SK-MEL-5 (cell line): ENCODE measurements at regions not wholly inside any gene's neighbourhood (a gene's known extent, or its start where the extent isn't known, plus 50 kb on each side); places are given as distances from the start of the nearest gene placed in this dataset.
"Not testable (repeated sequence)": the region's sequence is repeated elsewhere in the genome, so short reads cannot be mapped to it uniquely, and the experiment has no call there.

Experiments used
- DNase-seq: peaks from one replicate; pipeline ENCODE4 v3.0.0-alpha.2; 2016; ENCODE audit warnings: low read depth, low spot score
- in situ Hi-C: cut with HindIII; loops from 2 replicates; pipeline ENCODE4 v1.10.0; 2016; ENCODE audit warnings: low sequenced_read_pairs, high pct_unique_total_duplicates, low pct_unique_long_range_greater_than_20kb

DNA sequence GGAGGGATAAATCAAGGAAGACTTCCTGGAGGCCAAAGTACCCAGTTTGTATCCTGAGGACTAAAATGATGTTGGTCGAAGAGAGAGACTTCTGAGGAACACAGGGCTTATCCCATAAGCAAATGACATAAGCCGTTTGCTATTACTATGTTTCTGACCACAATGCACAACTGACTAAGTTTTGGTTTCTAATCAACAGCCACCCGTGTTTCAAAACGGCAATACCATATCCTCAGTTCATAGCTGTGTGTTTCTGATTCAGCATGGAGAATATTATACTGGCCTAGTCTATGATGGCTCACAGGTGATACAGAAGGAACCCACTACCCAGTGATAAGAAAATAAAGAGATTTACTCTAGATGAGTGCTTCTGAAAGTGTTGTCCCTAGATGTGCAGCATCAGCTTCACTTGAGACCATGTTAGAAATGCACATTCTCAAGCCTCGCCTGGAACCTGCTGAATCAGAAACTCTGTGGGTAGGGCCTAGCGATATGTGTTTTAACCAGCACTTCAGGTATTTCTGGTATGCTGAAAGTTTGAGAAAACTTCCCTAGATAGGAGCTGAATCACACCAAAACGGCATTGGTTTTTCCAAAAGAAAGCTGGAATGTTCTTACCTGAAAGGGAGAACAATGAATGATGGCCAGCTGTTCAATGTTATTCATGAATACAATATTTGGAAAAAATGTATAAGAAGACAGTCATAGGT lies 639.7 kb upstream of the NR2F2 start:
- no peak for DNase-seq
- in situ Hi-C loops = no loop called here

DNA sequence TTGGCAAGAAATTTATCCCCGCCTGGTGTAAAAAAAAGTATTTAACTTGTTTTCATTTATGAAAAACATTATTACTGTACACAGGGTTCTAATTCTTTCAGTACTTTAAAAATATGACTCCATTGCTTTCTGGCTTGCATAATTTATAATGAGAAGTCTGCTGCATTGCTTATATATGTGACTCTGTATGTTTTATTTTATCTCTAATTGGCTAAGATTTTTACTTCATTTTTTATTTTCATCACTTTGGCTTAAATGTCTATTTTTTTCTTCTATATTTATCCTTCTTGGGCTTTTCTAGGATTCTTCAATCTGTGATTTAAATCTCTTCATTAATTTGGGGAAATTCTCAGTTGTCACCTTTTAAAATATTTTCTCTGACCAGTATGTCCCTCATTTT lies 636.6 kb upstream of the NR2F2 start:
- in situ Hi-C loops = no loop called here
- DNase-seq = no peak

- DNase-seq = no peak
- in situ Hi-C loops = no loop called here
These were observed 632.3 kb upstream of the NR2F2 start for GRCh38 chr15:95698230-95698629.

- in situ Hi-C loops = no loop called here
- no peak for DNase-seq
These were observed 631.5 kb upstream of the NR2F2 start for GRCh38 chr15:95698951-95699350.

- in situ Hi-C loops = no loop called here
- DNase-seq = no peak
These were observed 630.9 kb upstream of the NR2F2 start for GRCh38 chr15:95699578-95699977.

GRCh38 chr15:95700692-95701091 lies 629.8 kb upstream of the NR2F2 start:
- in situ Hi-C loops, DNase-seq: not testable (repeated sequence)

DNA sequence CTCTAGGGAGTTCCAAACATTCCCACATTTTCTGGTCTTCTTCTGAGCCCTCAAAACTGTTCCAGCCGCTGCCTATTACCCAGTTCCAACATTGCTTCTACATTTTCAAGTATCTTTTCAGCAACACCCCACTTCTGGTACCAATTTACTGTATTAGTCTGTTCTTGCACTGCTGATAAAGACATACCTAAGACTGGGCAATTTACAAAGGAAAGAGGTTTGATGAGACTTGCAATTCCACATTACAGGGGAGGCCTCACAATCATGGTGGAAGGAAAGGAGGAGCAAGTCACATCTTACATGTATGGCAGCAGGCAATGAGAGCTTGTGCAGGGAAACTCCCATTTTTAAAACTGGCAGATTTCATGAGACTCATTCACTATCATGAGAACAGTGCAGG lies 629.1 kb upstream of the NR2F2 start:
- no peak for DNase-seq
- in situ Hi-C loops = no loop called here

DNA sequence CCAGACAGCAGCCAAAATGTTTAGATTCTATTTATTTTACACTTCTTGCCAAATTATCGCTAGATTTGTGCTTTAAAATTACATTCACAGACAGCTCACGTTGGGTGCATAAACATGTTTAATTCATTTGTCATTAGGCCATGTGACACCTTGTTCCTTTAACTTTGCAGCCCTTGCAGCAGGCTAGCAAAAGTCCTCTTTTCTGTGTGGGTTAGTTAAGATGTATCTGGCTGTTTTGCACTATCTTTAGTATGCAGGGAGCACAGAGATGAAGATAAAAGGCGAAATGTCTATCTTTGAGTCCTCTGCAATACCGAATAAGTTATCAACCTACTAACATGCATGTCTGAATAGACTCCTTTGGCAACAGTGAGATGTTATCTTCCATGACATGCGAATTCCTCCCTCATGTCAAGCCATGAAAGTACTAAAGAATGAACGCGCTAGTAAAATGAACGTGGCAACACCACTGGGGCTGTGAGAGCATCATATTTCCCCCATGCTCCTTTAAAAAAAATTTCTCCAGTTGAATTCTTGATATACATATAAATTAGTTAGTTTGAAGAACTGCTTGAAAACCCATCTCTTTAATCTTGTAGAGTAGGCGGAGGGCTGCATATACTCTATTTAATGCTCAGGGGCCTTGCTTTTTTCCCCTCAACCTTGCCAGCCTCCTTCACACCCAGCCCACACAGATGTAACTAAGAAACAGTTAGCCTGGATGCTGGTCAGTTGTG lies 620.4 kb upstream of the NR2F2 start:
- DNase-seq = no peak
- in situ Hi-C loops = no loop called here

DNA sequence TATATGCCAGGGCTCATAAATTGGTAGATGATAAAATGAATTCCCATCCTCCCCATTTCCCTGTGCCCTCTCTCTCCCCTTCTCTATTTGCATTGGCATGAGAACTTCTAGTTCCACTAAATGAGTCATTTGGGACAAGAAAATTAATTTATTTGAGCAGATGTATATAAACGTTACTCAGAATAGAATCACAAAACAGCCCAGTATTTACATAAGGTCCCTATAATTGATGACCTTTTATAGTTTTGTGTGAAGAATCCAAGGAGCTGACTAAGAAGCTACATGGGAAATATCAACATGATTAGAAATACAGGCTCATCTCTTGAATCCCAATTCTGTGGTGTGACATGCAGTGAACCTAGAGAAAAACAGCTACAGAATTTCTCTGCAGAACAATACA lies 617.7 kb upstream of the NR2F2 start:
- in situ Hi-C loops = no loop called here
- DNase-seq = no peak

DNA sequence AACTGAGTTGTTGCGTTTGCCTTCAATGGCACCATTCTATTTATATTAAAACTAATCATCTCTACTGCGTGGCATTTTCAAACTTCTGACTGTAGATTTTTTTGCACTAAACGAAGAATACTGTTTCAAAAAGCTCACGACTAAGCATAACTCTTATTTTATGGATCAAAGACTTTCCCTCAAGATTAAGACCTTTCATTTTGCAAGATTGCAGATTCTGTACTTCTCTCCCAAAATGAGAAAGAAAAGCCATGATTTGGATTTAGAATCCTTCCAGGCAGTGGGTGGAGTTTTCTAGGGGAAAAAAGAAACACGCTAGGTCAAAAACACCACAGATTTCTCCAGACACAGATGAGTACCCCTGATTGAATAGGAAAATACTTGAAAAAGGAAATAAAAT lies 617.2 kb upstream of the NR2F2 start:
- no peak for DNase-seq
- in situ Hi-C loops = no loop called here

DNA sequence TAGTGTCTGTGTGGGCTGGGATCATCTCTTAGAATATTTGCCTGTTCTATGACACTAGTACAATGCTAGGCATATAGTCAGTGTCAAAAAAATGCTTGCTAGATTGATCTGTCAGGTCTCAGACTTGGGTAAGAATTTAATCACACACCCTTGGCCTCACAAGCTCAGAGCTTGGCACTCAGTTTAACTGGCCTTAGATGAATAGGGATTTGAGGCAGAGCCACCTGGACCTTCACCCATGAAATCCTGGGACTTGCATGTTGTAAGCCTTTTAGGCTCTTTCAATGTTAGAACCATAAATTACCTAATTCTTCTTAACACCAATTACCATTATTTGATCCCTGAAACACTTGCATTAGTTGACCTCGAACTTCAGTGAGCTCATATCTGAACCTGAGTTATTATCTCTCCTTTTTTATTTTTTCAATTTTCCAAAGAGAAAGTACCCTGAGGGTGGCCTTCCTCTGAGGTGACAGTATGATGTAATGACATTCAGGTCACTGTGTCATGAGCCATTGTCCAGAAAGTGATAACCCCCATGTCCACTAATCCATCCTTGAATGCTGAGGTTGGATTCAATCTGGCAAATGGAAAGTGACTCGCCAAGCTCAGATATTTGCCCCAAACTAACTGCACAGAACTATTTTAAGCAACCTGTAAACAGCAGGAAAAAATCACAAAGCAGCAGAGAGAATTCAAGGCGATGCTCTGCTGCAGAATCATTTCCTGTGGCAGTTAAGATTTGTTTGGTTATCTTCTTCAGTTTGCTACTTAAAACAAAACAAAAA lies 615.2 kb upstream of the NR2F2 start:
- in situ Hi-C loops = no loop called here
- DNase-seq = no peak

DNA sequence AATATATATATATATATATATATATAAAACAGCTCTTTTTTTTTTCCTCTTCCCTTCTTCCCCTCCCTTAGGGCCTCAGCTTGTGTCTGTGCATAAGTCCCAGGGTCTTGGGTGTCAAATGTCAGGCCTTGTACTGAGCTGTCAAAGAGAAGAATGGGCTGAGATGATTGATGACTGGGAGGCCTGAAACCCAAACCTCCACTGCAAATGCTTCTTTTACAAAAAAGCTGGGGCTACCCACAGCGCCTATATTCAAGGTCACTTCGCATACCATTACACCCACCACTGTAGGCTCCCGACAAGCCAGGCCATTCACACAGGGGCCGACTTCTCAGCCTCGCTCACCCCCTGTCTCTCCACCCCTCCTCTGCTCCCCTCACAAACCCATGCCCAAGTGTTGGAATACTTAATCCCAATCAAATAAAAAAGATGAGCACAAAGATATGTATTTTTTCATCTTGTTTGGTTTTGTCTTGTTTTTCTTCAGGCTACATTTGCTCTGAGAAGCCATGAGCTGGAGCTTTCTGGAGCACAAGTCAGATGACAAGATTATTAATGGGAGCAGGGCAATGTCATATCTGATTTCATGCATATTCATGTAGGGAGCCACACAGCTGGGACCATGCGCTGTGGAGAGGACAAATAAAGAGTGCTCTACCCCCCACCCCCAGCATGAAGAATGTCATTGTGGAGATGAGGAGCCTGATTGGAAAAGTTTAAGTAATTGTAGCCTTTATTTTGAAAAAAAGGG lies 614.4 kb upstream of the NR2F2 start:
- in situ Hi-C loops = no loop called here
- no peak for DNase-seq

DNA sequence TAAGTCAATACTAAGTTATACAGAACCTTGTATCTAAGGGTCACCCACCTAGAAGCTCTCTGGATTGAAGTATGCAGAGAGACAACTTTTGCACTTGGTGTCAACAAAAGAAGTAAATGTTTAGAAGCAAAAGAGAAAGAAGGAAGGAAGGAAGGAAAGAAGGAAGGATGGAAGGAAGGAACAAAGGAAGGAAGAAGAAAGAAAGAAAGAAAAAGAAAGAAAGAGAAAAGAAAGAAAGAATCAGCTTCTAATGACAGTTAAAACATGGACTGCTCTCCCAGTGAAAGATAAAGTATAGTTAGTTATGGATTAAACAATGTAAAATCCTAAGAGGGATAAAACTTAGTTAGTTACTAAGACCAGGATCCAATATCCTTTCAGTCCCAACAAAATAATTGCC lies 613.8 kb upstream of the NR2F2 start:
- in situ Hi-C loops = no loop called here
- no peak for DNase-seq

GRCh38 chr15:95718441-95718840 lies 612.1 kb upstream of the NR2F2 start:
- in situ Hi-C loops = no loop called here
- no peak for DNase-seq

- in situ Hi-C loops = no loop called here
- no peak for DNase-seq
These were observed 605.4 kb upstream of the NR2F2 start for GRCh38 chr15:95724908-95725633.

- in situ Hi-C loops = no loop called here
- no peak for DNase-seq
These were observed 603.6 kb upstream of the NR2F2 start for GRCh38 chr15:95726891-95727290.

- DNase-seq = no peak
- in situ Hi-C loops = no loop called here
These were observed 596.6 kb upstream of the NR2F2 start for GRCh38 chr15:95733931-95734330.
